ENCODE measurements at regions not wholly inside any gene's neighbourhood (a gene's known extent, or its start where the extent isn't known, plus 50 kb on each side); places are given as distances from the start of the nearest gene placed in this dataset.
"Not testable (repeated sequence)": the region's sequence is repeated elsewhere in the genome, so short reads cannot be mapped to it uniquely, and the experiment has no call there.

GRCh38 chrY:8004196-8004595 is 1092.6 kb upstream of the AMELY start:
- ATAC-seq (replicated peaks in 1 of 4): no peak

GRCh38 chrY:7996726-7997125 is 1085.2 kb upstream of the AMELY start:
- ATAC-seq (replicated peaks in 1 of 4) (no peak), DNase-seq (no peak)
- ChIA-PET CTCF (no interaction called here), POLR2A (no interaction called here)
- Mint-ChIP-seq H3K27ac (no peak overlapping the region), H3K4me1 (no peaks in the 10 kb centered on the region), H3K4me3 (no peak overlapping the region), H3K27me3 (peaks cover 0 to 4% of the 10 kb centered on the region in 2 donors), H3K9me3 (peaks cover 0 to 7% (median 0%) of the 10 kb centered on the region in 3 donors), H3K36me3 (no peaks in the 10 kb centered on the region)
- 0% methylated on average over 1 of the region's 2 CpGs for WGBS (ENCODE audit: insufficient coverage)
- Histone ChIP-seq H3K27me3 (replicated peaks in 1 of 2; ENCODE audit: control insufficient read depth in 2 of 2, extremely low read depth in 1 of 2, insufficient read depth in 2 of 2, low read length in 1 of 2) (no peaks in the 10 kb centered on the region), H3K36me3 (ENCODE audit: control insufficient read depth in 2 of 2, extremely low read depth in 1 of 2, insufficient read depth in 1 of 2, low read length in 1 of 2) (no peaks in the 10 kb centered on the region), H3K9me3 (no peaks in the 10 kb centered on the region), H3K27ac (ENCODE audit: low read length) (no peak overlapping the region), H3K4me3 (ENCODE audit: control insufficient read depth in 1 of 2, extremely low read depth in 1 of 2, low read length in 1 of 2) (no peak overlapping the region), H3K4me1 (ENCODE audit: control insufficient read depth in 1 of 2, extremely low read depth in 1 of 2, insufficient read depth in 2 of 2, low read length in 2 of 2) (no peaks in the 10 kb centered on the region)

More at GRCh38 chrY:8004196-8004595, 1092.6 kb upstream of the AMELY start:
- no peak for DNase-seq
- Histone ChIP-seq H3K9me3 (no peaks in the 10 kb centered on the region), H3K27me3 (replicated peaks in 1 of 2; ENCODE audit: control insufficient read depth in 2 of 2, extremely low read depth in 1 of 2, insufficient read depth in 2 of 2, low read length in 1 of 2) (no peaks in the 10 kb centered on the region), H3K36me3 (ENCODE audit: control insufficient read depth in 2 of 2, extremely low read depth in 1 of 2, insufficient read depth in 1 of 2, low read length in 1 of 2) (no peaks in the 10 kb centered on the region), H3K4me3 (ENCODE audit: control insufficient read depth in 1 of 2, extremely low read depth in 1 of 2, low read length in 1 of 2) (no peak overlapping the region), H3K27ac (ENCODE audit: low read length) (no peak overlapping the region), H3K4me1 (ENCODE audit: control insufficient read depth in 1 of 2, extremely low read depth in 1 of 2, insufficient read depth in 2 of 2, low read length in 2 of 2) (no peaks in the 10 kb centered on the region)
- H3K4me3 Mint-ChIP-seq: no peak overlapping the region
- no peaks in the 10 kb centered on the region for H3K4me1 Mint-ChIP-seq
- H3K27me3 Mint-ChIP-seq: no peaks in the 10 kb centered on the region
- WGBS (ENCODE audit: insufficient coverage): no CpG with 5 or more reads among the region's 3 CpGs
- no peaks in the 10 kb centered on the region for H3K36me3 Mint-ChIP-seq
- ChIA-PET POLR2A (no interaction called here), CTCF (no interaction called here)
- no peak overlapping the region for H3K27ac Mint-ChIP-seq
- peaks cover 0 to 4% (median 0%) of the 10 kb centered on the region in 3 donors for H3K9me3 Mint-ChIP-seq

- 83% methylated on average over 1 of the region's 2 CpGs for WGBS (ENCODE audit: insufficient coverage)
- POLR2A ChIA-PET; DNase-seq; CTCF ChIA-PET; H3K27me3 Mint-ChIP-seq; H3K4me3 Mint-ChIP-seq; H3K27ac ChIP-seq (ENCODE audit: low read length); H3K36me3 Mint-ChIP-seq; H3K27ac Mint-ChIP-seq; H3K4me3 ChIP-seq (ENCODE audit: control insufficient read depth in 1 of 2, extremely low read depth in 1 of 2, low read length in 1 of 2); ATAC-seq (replicated peaks in 1 of 4); H3K4me1 ChIP-seq (ENCODE audit: control insufficient read depth in 1 of 2, extremely low read depth in 1 of 2, insufficient read depth in 2 of 2, low read length in 2 of 2); H3K4me1 Mint-ChIP-seq; H3K27me3 ChIP-seq (replicated peaks in 1 of 2; ENCODE audit: control insufficient read depth in 2 of 2, extremely low read depth in 1 of 2, insufficient read depth in 2 of 2, low read length in 1 of 2); H3K9me3 ChIP-seq; H3K36me3 ChIP-seq (ENCODE audit: control insufficient read depth in 2 of 2, extremely low read depth in 1 of 2, insufficient read depth in 1 of 2, low read length in 1 of 2): not testable (repeated sequence)
- H3K9me3 Mint-ChIP-seq: peaks cover 0 to 13% (median 0%) of the 10 kb centered on the region in 3 donors
Observed at GRCh38 chrY:7994781-7995180, 1083.2 kb upstream of the AMELY start.

- H3K36me3 Mint-ChIP-seq: no peaks in the 10 kb centered on the region
- Histone ChIP-seq H3K27me3 (replicated peaks in 1 of 2; ENCODE audit: control insufficient read depth in 2 of 2, extremely low read depth in 1 of 2, insufficient read depth in 2 of 2, low read length in 1 of 2) (no peaks in the 10 kb centered on the region), H3K27ac (ENCODE audit: low read length) (no peak overlapping the region), H3K4me3 (ENCODE audit: control insufficient read depth in 1 of 2, extremely low read depth in 1 of 2, low read length in 1 of 2) (no peak overlapping the region), H3K4me1 (ENCODE audit: control insufficient read depth in 1 of 2, extremely low read depth in 1 of 2, insufficient read depth in 2 of 2, low read length in 2 of 2) (no peaks in the 10 kb centered on the region), H3K9me3 (no peaks in the 10 kb centered on the region), H3K36me3 (ENCODE audit: control insufficient read depth in 2 of 2, extremely low read depth in 1 of 2, insufficient read depth in 1 of 2, low read length in 1 of 2) (no peaks in the 10 kb centered on the region)
- ATAC-seq (replicated peaks in 1 of 4): no peak
- no peaks in the 10 kb centered on the region for H3K4me1 Mint-ChIP-seq
- ChIA-PET POLR2A (no interaction called here), CTCF (no interaction called here)
- no peak overlapping the region for H3K27ac Mint-ChIP-seq
- no peaks in the 10 kb centered on the region for H3K27me3 Mint-ChIP-seq
- no CpG with 5 or more reads among the region's 1 CpG for WGBS (ENCODE audit: insufficient coverage)
- H3K4me3 Mint-ChIP-seq: no peak overlapping the region
- DNase-seq: no peak
- no peaks in the 10 kb centered on the region for H3K9me3 Mint-ChIP-seq
Observed at GRCh38 chrY:7979770-7980169, 1068.2 kb upstream of the AMELY start.

- Mint-ChIP-seq H3K4me1 (no peaks in the 10 kb centered on the region), H3K36me3 (no peaks in the 10 kb centered on the region), H3K9me3 (no peaks in the 10 kb centered on the region), H3K4me3 (no peak overlapping the region), H3K27me3 (no peaks in the 10 kb centered on the region), H3K27ac (no peak overlapping the region)
- H3K27ac ChIP-seq (ENCODE audit: low read length): no peak overlapping the region
- H3K27me3 ChIP-seq (replicated peaks in 1 of 2; ENCODE audit: control insufficient read depth in 2 of 2, extremely low read depth in 1 of 2, insufficient read depth in 2 of 2, low read length in 1 of 2): no peaks in the 10 kb centered on the region
- no peaks in the 10 kb centered on the region for H3K9me3 ChIP-seq
- CTCF ChIA-PET: no interaction called here
- WGBS (ENCODE audit: insufficient coverage): no CpG with 5 or more reads among the region's 1 CpG
- no peaks in the 10 kb centered on the region for H3K4me1 ChIP-seq (ENCODE audit: control insufficient read depth in 1 of 2, extremely low read depth in 1 of 2, insufficient read depth in 2 of 2, low read length in 2 of 2)
- DNase-seq (no peak), ATAC-seq (replicated peaks in 1 of 4) (no peak)
- no peaks in the 10 kb centered on the region for H3K36me3 ChIP-seq (ENCODE audit: control insufficient read depth in 2 of 2, extremely low read depth in 1 of 2, insufficient read depth in 1 of 2, low read length in 1 of 2)
- POLR2A ChIA-PET: no interaction called here
- no peak overlapping the region for H3K4me3 ChIP-seq (ENCODE audit: control insufficient read depth in 1 of 2, extremely low read depth in 1 of 2, low read length in 1 of 2)
Observed at GRCh38 chrY:7977301-7977700, 1065.7 kb upstream of the AMELY start.

- H3K4me1 Mint-ChIP-seq: no peaks in the 10 kb centered on the region
- WGBS (ENCODE audit: insufficient coverage): 83% methylated on average over 1 of the region's 2 CpGs
- no peaks in the 10 kb centered on the region for H3K36me3 Mint-ChIP-seq
- CTCF ChIA-PET: no interaction called here
- no peaks in the 10 kb centered on the region for H3K9me3 ChIP-seq
- H3K27me3 Mint-ChIP-seq: no peaks in the 10 kb centered on the region
- H3K4me3 ChIP-seq (ENCODE audit: control insufficient read depth in 1 of 2, extremely low read depth in 1 of 2, low read length in 1 of 2): no peak overlapping the region
- H3K9me3 Mint-ChIP-seq: no peaks in the 10 kb centered on the region
- H3K27ac ChIP-seq (ENCODE audit: low read length): no peak overlapping the region
- no peaks in the 10 kb centered on the region for H3K4me1 ChIP-seq (ENCODE audit: control insufficient read depth in 1 of 2, extremely low read depth in 1 of 2, insufficient read depth in 2 of 2, low read length in 2 of 2)
- DNase-seq (no peak), ATAC-seq (replicated peaks in 1 of 4) (no peak)
- no peaks in the 10 kb centered on the region for H3K27me3 ChIP-seq (replicated peaks in 1 of 2; ENCODE audit: control insufficient read depth in 2 of 2, extremely low read depth in 1 of 2, insufficient read depth in 2 of 2, low read length in 1 of 2)
- H3K4me3 Mint-ChIP-seq: no peak overlapping the region
- POLR2A ChIA-PET: no interaction called here
- H3K36me3 ChIP-seq (ENCODE audit: control insufficient read depth in 2 of 2, extremely low read depth in 1 of 2, insufficient read depth in 1 of 2, low read length in 1 of 2): no peaks in the 10 kb centered on the region
- H3K27ac Mint-ChIP-seq: no peak overlapping the region
Observed at GRCh38 chrY:7968293-7968692, 1056.7 kb upstream of the AMELY start.

GRCh38 chrY:7966916-7967315 is 1055.4 kb upstream of the AMELY start:
- H3K4me1 Mint-ChIP-seq: no peaks in the 10 kb centered on the region
- Histone ChIP-seq H3K27ac (ENCODE audit: low read length) (no peak overlapping the region), H3K27me3 (replicated peaks in 1 of 2; ENCODE audit: control insufficient read depth in 2 of 2, extremely low read depth in 1 of 2, insufficient read depth in 2 of 2, low read length in 1 of 2) (no peaks in the 10 kb centered on the region), H3K9me3 (no peaks in the 10 kb centered on the region), H3K4me3 (ENCODE audit: control insufficient read depth in 1 of 2, extremely low read depth in 1 of 2, low read length in 1 of 2) (no peak overlapping the region), H3K36me3 (ENCODE audit: control insufficient read depth in 2 of 2, extremely low read depth in 1 of 2, insufficient read depth in 1 of 2, low read length in 1 of 2) (no peaks in the 10 kb centered on the region), H3K4me1 (ENCODE audit: control insufficient read depth in 1 of 2, extremely low read depth in 1 of 2, insufficient read depth in 2 of 2, low read length in 2 of 2) (no peaks in the 10 kb centered on the region)
- H3K4me3 Mint-ChIP-seq: no peak overlapping the region
- CTCF ChIA-PET: no interaction called here
- H3K9me3 Mint-ChIP-seq: no peaks in the 10 kb centered on the region
- no peak for ATAC-seq (replicated peaks in 1 of 4)
- DNase-seq: no peak
- POLR2A ChIA-PET: no interaction called here
- no peak overlapping the region for H3K27ac Mint-ChIP-seq
- 100% methylated on average over 1 of the region's 2 CpGs for WGBS (ENCODE audit: insufficient coverage)
- no peaks in the 10 kb centered on the region for H3K27me3 Mint-ChIP-seq
- no peaks in the 10 kb centered on the region for H3K36me3 Mint-ChIP-seq

Measured in T-cell (primary cell).